Colonic mucosa (tissue), 4 donors: ENCODE measurements at regions not wholly inside any gene's neighbourhood (a gene's known extent, or its start where the extent isn't known, plus 50 kb on each side); places are given as distances from the start of the nearest gene placed in this dataset.

ENCODE experiments used
- DNase-seq: peaks from one replicate; pipeline ENCODE4 v3.0.0-alpha.2; 2020
- H3K27ac ChIP-seq: fragments of 200-600 bp; one replicate; pipeline ENCODE4 v1.8.0; 2021
- H3K27me3 ChIP-seq: fragments of 200-600 bp; one replicate; pipeline ENCODE4 v1.8.0; 2021
- H3K36me3 ChIP-seq: fragments of 200-600 bp; one replicate; pipeline ENCODE4 v1.8.0; 2021
- H3K4me1 ChIP-seq: fragments of 200-600 bp; one replicate; pipeline ENCODE4 v1.8.0; 2021; ENCODE audit warnings: mild to moderate bottlenecking
- H3K4me3 ChIP-seq: fragments of 200-600 bp; one replicate; pipeline ENCODE4 v1.8.0; 2021
- H3K9ac ChIP-seq, 2 donors: one replicate each; pipeline ENCODE4 v1.7.0; 2013; ENCODE audit warnings: control low read depth in 2 of 2, low read depth in 2 of 2, low read length in 2 of 2
- H3K9me3 ChIP-seq: fragments of 200-600 bp; one replicate; pipeline ENCODE4 v1.8.0; 2021
- intact Hi-C: fragments of 100-400 bp; cut with DNase I; formaldehyde crosslinking; loops from one replicate; pipeline ENCODE4 v1.14.1; 2022
- TF ChIP-seq, protein P1 (sequence below): fragments of 200-600 bp; IDR thresholded peaks from one replicate; pipeline ENCODE4 v1.8.0; 2022; ENCODE audit warnings: antibody characterized with exemption, mild to moderate bottlenecking
- donor health status: healthy.
- donor health status: DM: no; HTN: no; CAD: no.
- donor health status: DM: no; HTN: no; CAD: no.

DNA sequence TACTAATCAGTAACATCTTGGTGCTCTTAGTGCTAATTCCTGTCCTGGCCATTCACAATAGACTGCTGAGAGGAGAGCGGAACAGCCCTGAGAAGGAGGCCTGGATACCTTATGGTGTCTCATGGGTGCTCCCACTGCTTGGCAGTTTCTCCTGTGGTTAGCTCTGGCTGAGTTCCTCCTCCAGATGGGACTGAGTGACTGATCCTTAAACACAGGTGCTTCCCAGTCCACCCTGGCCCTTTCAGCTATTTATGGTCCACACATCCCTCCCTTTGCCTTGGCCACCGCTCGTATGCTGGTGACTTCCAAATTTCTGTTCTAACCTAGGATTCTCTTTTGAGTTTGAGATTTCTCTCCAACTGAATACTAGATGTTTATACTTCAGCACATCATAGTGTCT, 157.0 kb upstream of the CACNA1E start:
- H3K4me1 ChIP-seq = no peaks in the 10 kb centered on the region
- no peaks in the 10 kb centered on the region for H3K36me3 ChIP-seq
- no peaks in the 10 kb centered on the region for H3K9me3 ChIP-seq
- H3K4me3 ChIP-seq = no peak overlapping the region
- H3K9ac ChIP-seq = no peak overlapping the region
- H3K27ac ChIP-seq = no peak overlapping the region
- DNase-seq = no peak
- no peaks in the 10 kb centered on the region for H3K27me3 ChIP-seq
- TF ChIP-seq, protein P1, sequence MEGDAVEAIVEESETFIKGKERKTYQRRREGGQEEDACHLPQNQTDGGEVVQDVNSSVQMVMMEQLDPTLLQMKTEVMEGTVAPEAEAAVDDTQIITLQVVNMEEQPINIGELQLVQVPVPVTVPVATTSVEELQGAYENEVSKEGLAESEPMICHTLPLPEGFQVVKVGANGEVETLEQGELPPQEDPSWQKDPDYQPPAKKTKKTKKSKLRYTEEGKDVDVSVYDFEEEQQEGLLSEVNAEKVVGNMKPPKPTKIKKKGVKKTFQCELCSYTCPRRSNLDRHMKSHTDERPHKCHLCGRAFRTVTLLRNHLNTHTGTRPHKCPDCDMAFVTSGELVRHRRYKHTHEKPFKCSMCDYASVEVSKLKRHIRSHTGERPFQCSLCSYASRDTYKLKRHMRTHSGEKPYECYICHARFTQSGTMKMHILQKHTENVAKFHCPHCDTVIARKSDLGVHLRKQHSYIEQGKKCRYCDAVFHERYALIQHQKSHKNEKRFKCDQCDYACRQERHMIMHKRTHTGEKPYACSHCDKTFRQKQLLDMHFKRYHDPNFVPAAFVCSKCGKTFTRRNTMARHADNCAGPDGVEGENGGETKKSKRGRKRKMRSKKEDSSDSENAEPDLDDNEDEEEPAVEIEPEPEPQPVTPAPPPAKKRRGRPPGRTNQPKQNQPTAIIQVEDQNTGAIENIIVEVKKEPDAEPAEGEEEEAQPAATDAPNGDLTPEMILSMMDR = no peak
- intact Hi-C loops = no loop called here

DNA sequence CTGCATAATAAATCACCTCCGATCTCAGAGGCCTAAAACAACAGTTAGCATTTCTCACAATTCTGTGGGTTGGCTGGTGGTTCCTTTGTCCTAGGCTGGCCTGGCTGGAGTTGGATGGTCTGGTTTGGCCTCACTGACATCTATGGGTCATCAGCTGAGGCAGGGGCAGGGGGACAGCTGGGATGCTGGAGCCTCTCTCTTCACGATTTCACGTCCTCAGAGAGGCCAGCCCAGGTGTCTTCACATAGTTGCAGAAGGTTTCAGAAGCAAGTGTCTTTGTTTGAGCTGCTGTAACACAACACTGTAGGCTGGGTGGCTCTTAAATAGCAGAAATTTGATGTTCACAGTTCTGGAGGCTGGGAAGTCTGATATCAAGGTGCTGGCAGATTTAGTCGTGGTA, 155.5 kb upstream of the CACNA1E start:
- no peaks in the 10 kb centered on the region for H3K27me3 ChIP-seq
- H3K4me3 ChIP-seq = no peak overlapping the region
- intact Hi-C loops = no loop called here
- TF ChIP-seq, protein P1 = no peak
- H3K36me3 ChIP-seq = no peaks in the 10 kb centered on the region
- H3K9me3 ChIP-seq = no peaks in the 10 kb centered on the region
- no peak overlapping the region for H3K27ac ChIP-seq
- H3K9ac ChIP-seq = no peak overlapping the region
- no peaks in the 10 kb centered on the region for H3K4me1 ChIP-seq
- no peak for DNase-seq

DNA sequence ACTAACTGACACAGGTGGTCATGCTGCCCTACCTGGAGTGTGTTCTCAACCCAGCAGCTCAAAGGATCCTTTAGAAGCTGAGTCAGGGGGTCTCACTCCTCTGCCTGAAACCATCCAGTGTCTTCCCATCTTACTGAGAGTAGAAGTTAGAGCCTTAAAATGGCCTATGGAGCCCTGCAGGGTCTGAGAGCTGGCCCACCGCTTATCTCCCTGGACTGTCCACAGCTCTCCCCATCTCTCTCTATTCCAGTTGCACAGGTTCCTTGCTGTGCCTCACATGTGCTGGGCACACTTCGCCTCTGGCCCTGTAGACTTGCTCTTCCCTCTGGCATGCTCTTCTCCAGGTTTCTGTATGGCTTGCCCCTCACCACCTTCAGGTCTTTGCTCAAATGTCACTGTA, 148.6 kb upstream of the CACNA1E start:
- H3K27me3 ChIP-seq = no peaks in the 10 kb centered on the region
- H3K4me1 ChIP-seq = no peaks in the 10 kb centered on the region
- H3K27ac ChIP-seq = no peak overlapping the region
- H3K36me3 ChIP-seq = no peaks in the 10 kb centered on the region
- no peak overlapping the region for H3K9ac ChIP-seq
- H3K4me3 ChIP-seq = no peak overlapping the region
- TF ChIP-seq, protein P1 = no peak
- no peaks in the 10 kb centered on the region for H3K9me3 ChIP-seq
- DNase-seq = no peak
- intact Hi-C loops = no loop called here

DNA sequence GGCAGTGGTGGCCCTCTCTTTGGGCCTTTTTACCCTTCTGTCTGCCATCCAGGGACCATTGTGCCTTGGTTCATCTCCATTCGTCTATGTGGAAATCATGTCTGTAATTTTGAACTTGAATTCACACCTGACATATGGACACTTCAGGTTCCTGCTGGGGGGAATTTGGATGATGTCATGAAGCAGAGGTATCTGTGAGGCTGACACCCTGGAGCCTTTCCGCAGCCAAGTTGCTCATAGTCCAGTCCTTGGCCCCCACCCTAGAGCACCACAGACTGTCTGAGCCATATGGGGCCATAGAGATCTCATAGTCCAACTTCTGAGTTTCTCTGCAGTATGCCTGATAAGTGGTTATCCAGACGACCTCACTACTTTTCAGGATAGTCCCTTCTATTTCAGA, 147.7 kb upstream of the CACNA1E start:
- Histone ChIP-seq H3K27ac (no peak overlapping the region), H3K4me3 (no peak overlapping the region), H3K27me3 (no peaks in the 10 kb centered on the region), H3K9me3 (no peaks in the 10 kb centered on the region), H3K9ac (no peak overlapping the region), H3K36me3 (no peaks in the 10 kb centered on the region), H3K4me1 (no peaks in the 10 kb centered on the region)
- no peak for DNase-seq
- intact Hi-C loops = no loop called here
- TF ChIP-seq, protein P1 = no peak

DNA sequence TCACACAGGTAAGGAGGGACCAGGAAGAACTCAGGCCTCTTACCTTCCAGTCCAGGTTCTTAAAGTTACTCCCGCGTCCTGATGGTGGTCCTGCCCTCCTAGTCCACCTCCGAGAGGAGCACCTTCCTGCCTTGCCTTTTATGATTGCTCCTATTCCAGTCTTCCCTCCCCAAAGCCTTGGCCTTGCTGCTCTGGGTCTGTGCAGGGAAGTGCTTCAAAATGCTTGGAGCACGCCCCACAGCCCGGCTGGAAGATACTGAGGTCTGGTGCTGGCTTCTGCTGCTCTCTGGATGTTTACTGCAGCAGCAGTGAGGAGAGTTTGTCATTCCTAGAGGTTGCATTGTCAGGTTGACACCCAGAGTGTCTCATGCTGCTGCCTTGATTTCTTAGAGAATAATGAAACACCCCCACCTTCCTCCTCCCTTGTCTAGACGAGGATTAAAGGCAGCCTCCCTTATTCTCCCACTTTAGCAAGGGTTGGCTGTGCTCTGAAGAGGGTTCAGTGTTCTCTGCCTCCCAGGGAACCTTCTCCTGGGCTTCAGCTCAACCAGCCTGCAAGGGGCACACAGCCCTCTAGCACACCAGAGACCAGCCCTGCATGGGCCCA, 142.2 kb upstream of the CACNA1E start:
- H3K36me3 ChIP-seq = no peaks in the 10 kb centered on the region
- H3K9ac ChIP-seq = no peak overlapping the region
- no peak overlapping the region for H3K27ac ChIP-seq
- intact Hi-C loops = no loop called here
- no peaks in the 10 kb centered on the region for H3K9me3 ChIP-seq
- H3K4me1 ChIP-seq = no peaks in the 10 kb centered on the region
- H3K27me3 ChIP-seq = no peaks in the 10 kb centered on the region
- DNase-seq = no peak
- TF ChIP-seq, protein P1 = no peak
- H3K4me3 ChIP-seq = no peak overlapping the region

DNA sequence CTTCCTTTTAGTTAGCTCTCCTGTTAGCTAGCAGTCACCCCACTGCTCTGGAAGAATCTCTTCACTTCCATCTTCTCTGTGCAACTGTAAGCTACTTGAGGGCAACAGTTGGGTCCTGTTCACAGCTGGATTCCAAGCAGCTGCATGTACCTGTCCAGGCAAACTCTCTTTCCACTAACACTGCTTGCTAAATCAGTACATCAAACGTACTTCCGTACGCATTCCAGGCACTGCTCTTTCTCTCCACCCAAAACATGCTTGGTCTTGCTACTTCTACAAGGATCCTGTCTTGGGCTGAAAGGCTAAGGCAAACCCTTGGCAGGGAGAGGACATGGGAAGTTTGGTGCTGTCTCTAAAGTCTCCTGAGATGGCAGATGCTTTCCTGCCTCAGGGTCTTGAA, 139.2 kb upstream of the CACNA1E start:
- intact Hi-C loops = no loop called here
- Histone ChIP-seq H3K9ac (no peak overlapping the region), H3K27ac (no peak overlapping the region), H3K9me3 (no peaks in the 10 kb centered on the region), H3K36me3 (no peaks in the 10 kb centered on the region), H3K27me3 (no peaks in the 10 kb centered on the region), H3K4me3 (no peak overlapping the region), H3K4me1 (no peaks in the 10 kb centered on the region)
- no peak for DNase-seq
- TF ChIP-seq, protein P1 = no peak
